Neural cell (in vitro differentiated cells): ENCODE measurements at regions not wholly inside any gene's neighbourhood (a gene's known extent, or its start where the extent isn't known, plus 50 kb on each side); places are given as distances from the start of the nearest gene placed in this dataset.

Source experiments
- H2AFZ ChIP-seq: fragments of 200-600, 300-800 bp; sonication (generic), shearing (Covaris generic); 2 replicates; pipeline ENCODE4 v1.6.0; 2014; ENCODE audit warnings: low read depth, mild to moderate bottlenecking, antibody characterized with exemption, low read length, moderate library complexity
- H3F3A ChIP-seq: fragments of 200-600 bp; shearing (Covaris generic); 2 replicates; pipeline ENCODE4 v1.6.1; 2016; ENCODE audit warnings: mild to moderate bottlenecking, moderate library complexity, mixed read lengths, antibody characterized with exemption, low read length; ENCODE audit not compliant: insufficient read depth, poor library complexity, severe bottlenecking
- H3K27ac ChIP-seq: fragments of 200-600, 300-800 bp; sonication (generic), shearing (Covaris generic); 2 replicates; pipeline ENCODE4 v1.5.1; 2014; ENCODE audit warnings: mild to moderate bottlenecking, low read length, moderate library complexity
- H3K27me3 ChIP-seq: fragments of 300-800, 200-600 bp; sonication (generic), shearing (Covaris generic); 2 replicates; pipeline ENCODE4 v1.6.0; 2014; ENCODE audit warnings: mild to moderate bottlenecking, low read depth, low read length, moderate library complexity; ENCODE audit not compliant: insufficient read depth
- H3K36me3 ChIP-seq: fragments of 300-800, 200-600 bp; sonication (generic), shearing (Covaris generic); 2 replicates; pipeline ENCODE4 v1.5.1; 2014; ENCODE audit warnings: mild to moderate bottlenecking, antibody characterized with exemption, low read length, moderate library complexity; ENCODE audit not compliant: insufficient read depth
- H3K4me2 ChIP-seq: fragments of 300-800, 200-600 bp; sonication (generic), shearing (Covaris generic); 2 replicates; pipeline ENCODE4 v1.6.0; 2014; ENCODE audit warnings: mild to moderate bottlenecking, low read length
- H3K4me3 ChIP-seq: fragments of 300-800, 200-600 bp; sonication (generic), shearing (Covaris generic); 2 replicates; pipeline ENCODE4 v1.5.1; 2014; ENCODE audit warnings: mild to moderate bottlenecking, low read length, moderate library complexity
- H3K79me2 ChIP-seq: fragments of 200-600 bp; shearing (Covaris generic); replicated peaks from 2 replicates; pipeline ENCODE4 v1.6.0; 2014; ENCODE audit warnings: mild to moderate bottlenecking, low read length, moderate library complexity; ENCODE audit not compliant: insufficient read depth
- H3K9ac ChIP-seq: fragments of 300-800, 200-600 bp; sonication (generic), shearing (Covaris generic); 2 replicates; pipeline ENCODE4 v1.6.1; 2016; ENCODE audit warnings: mild to moderate bottlenecking, low read length, mixed read lengths
- H3K9me2 ChIP-seq: fragments of 200-600 bp; shearing (Covaris generic); 2 replicates; pipeline ENCODE4 v1.6.1; 2016; ENCODE audit warnings: mild to moderate bottlenecking, low read length, mixed read lengths; ENCODE audit not compliant: insufficient read depth
- H3K9me3 ChIP-seq: fragments of 200-600, 300-800 bp; sonication (generic), shearing (Covaris generic); 2 replicates; pipeline ENCODE4 v1.6.1; 2016; ENCODE audit warnings: mild to moderate bottlenecking, mixed run types, low read length, moderate library complexity, mixed read lengths
- H4K20me1 ChIP-seq: fragments of 200-600 bp; shearing (Covaris generic); 2 replicates; pipeline ENCODE4 v1.6.1; 2016; ENCODE audit warnings: mild to moderate bottlenecking, mixed run types; ENCODE audit not compliant: insufficient read depth
- CTCF ChIP-seq: fragments of 450-650 bp; IDR thresholded peaks from 2 replicates; pipeline ENCODE4 v1.5.1; 2014; ENCODE audit warnings: antibody characterized with exemption, mild to moderate bottlenecking, moderate library complexity; ENCODE audit not compliant: poor library complexity, severe bottlenecking
- EP300 ChIP-seq: fragments of 450-650 bp; conservative IDR thresholded peaks from 2 replicates; pipeline ENCODE4 v1.6.1; 2014; ENCODE audit warnings: antibody characterized with exemption, mild to moderate bottlenecking, moderate library complexity; ENCODE audit not compliant: poor library complexity, severe bottlenecking
- EZH2 ChIP-seq: fragments of 200-600, 300-800 bp; shearing (Covaris generic), sonication (generic); IDR thresholded peaks from 2 replicates; pipeline ENCODE4 v1.6.1; 2014; ENCODE audit warnings: antibody characterized with exemption, low read length, borderline replicate concordance, mild to moderate bottlenecking; ENCODE audit not compliant: insufficient read depth, poor library complexity, severe bottlenecking
- MXI1 ChIP-seq: fragments of 450-650 bp; conservative IDR thresholded peaks from 2 replicates; pipeline ENCODE4 v1.6.1; 2014; ENCODE audit warnings: antibody characterized with exemption, mild to moderate bottlenecking; ENCODE audit not compliant: poor library complexity, severe bottlenecking
- POLR2AphosphoS5 ChIP-seq: IDR thresholded peaks from 2 replicates; pipeline ENCODE4 v1.6.1; 2012
- RAD21 ChIP-seq: fragments of 450-650 bp; conservative IDR thresholded peaks from 2 replicates; pipeline ENCODE4 v1.6.1; 2014; ENCODE audit warnings: antibody characterized with exemption, mild to moderate bottlenecking, moderate library complexity
- REST ChIP-seq: IDR thresholded peaks from 2 replicates; pipeline ENCODE4 v1.6.1; 2012; ENCODE audit warnings: borderline replicate concordance
- SMC3 ChIP-seq: fragments of 450-650 bp; conservative IDR thresholded peaks from 2 replicates; pipeline ENCODE4 v1.6.1; 2014; ENCODE audit warnings: antibody characterized with exemption, mild to moderate bottlenecking, moderate library complexity; ENCODE audit not compliant: poor library complexity
- TAF1 ChIP-seq: IDR thresholded peaks from 2 replicates; pipeline ENCODE4 v1.6.1; 2012; ENCODE audit warnings: low read depth

- Histone ChIP-seq H3K27me3 (no peaks in the 10 kb centered on the region), H3K9me2 (no peaks in the 10 kb centered on the region), H3K4me3 (no peak overlapping the region), H3K4me2 (no peak overlapping the region), H3F3A (no peaks in the 10 kb centered on the region), H3K9me3 (no peaks in the 10 kb centered on the region), H4K20me1 (no peaks in the 10 kb centered on the region), H3K27ac (no peak overlapping the region), H3K36me3 (no peaks in the 10 kb centered on the region), H2AFZ (no peak overlapping the region), H3K79me2 (no peaks in the 10 kb centered on the region), H3K9ac (no peak overlapping the region)
- TF ChIP-seq POLR2AphosphoS5 (no peak), CTCF (no peak), REST (no peak), EZH2 (no peak), SMC3 (no peak), EP300 (no peak), RAD21 (no peak), TAF1 (no peak), MXI1 (no peak)
These were observed 321.3 kb downstream of the PTEN start for GRCh38 chr10:88184543-88185297.

GRCh38 chr10:88185830-88186229 lies 322.4 kb downstream of the PTEN start:
- H3K27me3 ChIP-seq: no peaks in the 10 kb centered on the region
- no peaks in the 10 kb centered on the region for H3K36me3 ChIP-seq
- no peak for TF ChIP-seq RAD21
- TF ChIP-seq EP300: no peak
- TF ChIP-seq MXI1: no peak
- no peak for TF ChIP-seq REST
- TF ChIP-seq EZH2: no peak
- TF ChIP-seq CTCF: no peak
- TF ChIP-seq POLR2AphosphoS5: no peak
- TF ChIP-seq SMC3: no peak
- no peak for TF ChIP-seq TAF1
- H3K27ac ChIP-seq: no peak overlapping the region
- H3F3A ChIP-seq: no peaks in the 10 kb centered on the region
- H3K79me2 ChIP-seq: no peaks in the 10 kb centered on the region
- H2AFZ ChIP-seq: no peak overlapping the region
- no peak overlapping the region for H3K4me3 ChIP-seq
- H4K20me1 ChIP-seq: no peaks in the 10 kb centered on the region
- no peaks in the 10 kb centered on the region for H3K9me3 ChIP-seq
- H3K4me2 ChIP-seq: no peak overlapping the region
- H3K9ac ChIP-seq: no peak overlapping the region
- H3K9me2 ChIP-seq: no peaks in the 10 kb centered on the region
